ENCODE measurements at regions not wholly inside any gene's neighbourhood (a gene's known extent, or its start where the extent isn't known, plus 50 kb on each side); places are given as distances from the start of the nearest gene placed in this dataset.

DNA sequence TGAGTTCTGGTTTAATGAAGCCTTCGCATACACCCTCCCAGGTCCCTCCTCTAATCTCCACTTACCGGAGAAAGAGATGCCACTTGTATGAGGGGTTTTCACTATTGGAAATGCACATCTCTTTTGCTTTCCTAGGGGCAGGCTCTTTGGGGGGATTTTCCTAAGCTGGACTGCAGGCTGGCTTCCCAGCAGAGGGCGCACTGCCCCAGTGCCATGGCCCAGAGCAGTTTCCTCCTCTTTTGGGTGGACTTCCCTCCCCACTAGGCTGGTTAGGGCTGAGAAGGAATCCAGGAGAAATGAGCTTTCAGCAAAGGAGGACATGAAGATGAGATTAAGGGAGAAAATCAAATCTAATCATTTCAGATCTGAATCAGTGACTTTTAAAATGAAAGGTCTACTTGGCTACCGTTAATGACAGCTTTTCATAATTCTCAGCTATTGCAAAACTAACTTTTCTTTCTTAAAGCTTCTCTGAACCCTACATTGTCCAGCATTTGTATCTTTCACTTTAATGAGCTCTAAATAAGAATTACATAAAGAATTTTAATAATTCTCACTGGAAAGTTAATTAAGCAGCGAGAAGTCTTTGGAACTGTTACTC, 784.1 kb upstream of the FANCL start:
- H3K27ac ChIP-seq, result no peak overlapping the region
- H3F3A ChIP-seq (ENCODE audit: insufficient read depth), result no peaks in the 10 kb centered on the region
- 62 to 67% methylated on average over 5 of the region's 5 CpGs for WGBS, 2 experiments (ENCODE audit: low coverage in 1 of 2, low lambda C conversion rate in 2 of 2, missing lambda C conversion rate in 2 of 2)
- no peaks in the 10 kb centered on the region for H3K9me3 ChIP-seq (ENCODE audit: low read depth)
- no peak overlapping the region for H3K4me2 ChIP-seq (ENCODE audit: unreplicated experiment)
- peaks cover 25% of the 10 kb centered on the region for H3K27me3 ChIP-seq (replicated peaks; ENCODE audit: insufficient read depth)
- H3K9ac ChIP-seq, result no peak overlapping the region
- no peaks in the 10 kb centered on the region for H3K36me3 ChIP-seq (ENCODE audit: low read depth)
- no peak overlapping the region for H3K4me3 ChIP-seq
- H3K9me2 ChIP-seq (ENCODE audit: insufficient read depth), result no peaks in the 10 kb centered on the region
- no peaks in the 10 kb centered on the region for H3K4me1 ChIP-seq (ENCODE audit: insufficient read depth)
- in situ Hi-C loops (cut with MboI), result loop anchor here (25.0 kb wide), 1 partner anchor 1537 kb away; the partner anchor contains the start of gene BCL11A
- DNase-seq, result peak; percentile 42
- no peak overlapping the region for H2AFZ ChIP-seq
- TF ChIP-seq EZH2 (IDR thresholded peaks at IDR 0.05; ENCODE audit: insufficient read depth, poor library complexity, severe bottlenecking) (no peak), EZH2phosphoT487 (IDR thresholded peaks at IDR 0.05; ENCODE audit: insufficient read depth, low read depth) (no peak)
- H3K79me2 ChIP-seq (ENCODE audit: insufficient read depth), result no peaks in the 10 kb centered on the region
- no peaks in the 10 kb centered on the region for H4K20me1 ChIP-seq (ENCODE audit: insufficient read depth)

DNA sequence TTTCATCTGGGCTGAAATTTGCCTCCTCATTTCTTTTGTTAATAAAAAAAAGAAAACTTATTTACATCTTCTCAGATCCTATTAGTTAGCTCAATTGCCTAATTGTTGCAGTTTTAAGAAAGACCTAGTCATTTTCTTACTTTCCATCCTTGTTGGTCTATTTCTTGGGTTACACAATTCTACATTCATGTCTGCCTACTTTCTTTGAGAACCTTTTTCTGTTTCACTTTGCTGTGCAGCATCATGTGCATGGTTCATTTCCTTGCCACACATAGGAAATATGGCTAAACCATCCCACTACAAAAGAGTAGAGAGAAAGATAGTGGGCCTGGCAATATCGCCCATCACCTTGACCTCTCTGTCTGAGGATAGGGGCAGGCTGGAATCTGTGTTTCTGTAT, 780.7 kb upstream of the FANCL start:
- WGBS, 2 experiments (ENCODE audit: low coverage in 1 of 2, low lambda C conversion rate in 2 of 2, missing lambda C conversion rate in 2 of 2), result 35 to 38% methylated on average over 1 of the region's 1 CpG
- H3K4me2 ChIP-seq (ENCODE audit: unreplicated experiment), result no peak overlapping the region
- no peaks in the 10 kb centered on the region for H3K9me3 ChIP-seq (ENCODE audit: low read depth)
- no peak for DNase-seq
- in situ Hi-C loops (cut with MboI), result no loop called here
- no peaks in the 10 kb centered on the region for H3F3A ChIP-seq (ENCODE audit: insufficient read depth)
- TF ChIP-seq EZH2 (IDR thresholded peaks at IDR 0.05; ENCODE audit: insufficient read depth, poor library complexity, severe bottlenecking) (no peak), EZH2phosphoT487 (IDR thresholded peaks at IDR 0.05; ENCODE audit: insufficient read depth, low read depth) (no peak)
- H4K20me1 ChIP-seq (ENCODE audit: insufficient read depth), result no peaks in the 10 kb centered on the region
- peaks cover 8% of the 10 kb centered on the region for H3K27me3 ChIP-seq (replicated peaks; ENCODE audit: insufficient read depth)
- no peak overlapping the region for H3K9ac ChIP-seq
- no peak overlapping the region for H2AFZ ChIP-seq
- no peaks in the 10 kb centered on the region for H3K4me1 ChIP-seq (ENCODE audit: insufficient read depth)
- no peaks in the 10 kb centered on the region for H3K9me2 ChIP-seq (ENCODE audit: insufficient read depth)
- H3K4me3 ChIP-seq, result no peak overlapping the region
- H3K79me2 ChIP-seq (ENCODE audit: insufficient read depth), result no peaks in the 10 kb centered on the region
- H3K36me3 ChIP-seq (ENCODE audit: low read depth), result no peaks in the 10 kb centered on the region
- no peak overlapping the region for H3K27ac ChIP-seq

DNA sequence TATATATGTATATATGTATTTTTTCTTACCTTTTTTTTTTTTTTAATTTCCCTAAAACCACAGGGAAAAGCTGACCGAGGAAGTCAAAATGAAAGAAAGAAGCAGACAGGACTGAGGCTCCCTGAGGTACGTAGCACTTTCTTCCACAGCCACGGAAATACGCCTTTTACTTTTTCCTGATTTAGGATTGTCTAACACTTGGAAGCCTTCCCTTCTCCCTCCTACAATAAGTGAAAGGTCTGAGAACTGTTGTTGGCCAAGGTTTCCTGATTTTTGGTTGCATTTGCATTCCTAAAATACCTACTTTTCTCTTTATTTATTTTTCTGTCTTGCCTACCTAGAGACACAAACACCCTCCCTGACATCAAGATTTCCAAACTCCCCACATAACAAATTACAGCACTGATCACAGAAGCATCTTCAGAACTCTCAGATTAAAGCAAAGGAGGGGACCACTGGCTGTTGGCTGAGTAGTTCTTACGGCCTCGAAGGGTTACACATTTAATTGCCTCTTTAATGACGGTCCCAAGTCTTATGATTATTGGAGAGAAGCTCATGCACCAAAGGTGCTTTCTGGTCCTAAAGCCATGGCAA, 778.5 kb upstream of the FANCL start:
- TF ChIP-seq EZH2 (IDR thresholded peaks at IDR 0.05; ENCODE audit: insufficient read depth, poor library complexity, severe bottlenecking), result no peak
- no peak for TF ChIP-seq EZH2phosphoT487 (IDR thresholded peaks at IDR 0.05; ENCODE audit: insufficient read depth, low read depth)
- WGBS, 2 experiments (ENCODE audit: low coverage in 1 of 2, low lambda C conversion rate in 2 of 2, missing lambda C conversion rate in 2 of 2), result 53 to 56% methylated on average over 7 of the region's 7 CpGs
- Histone ChIP-seq H3K9me3 (ENCODE audit: low read depth) (no peaks in the 10 kb centered on the region), H2AFZ (no peak overlapping the region), H3K9ac (no peak overlapping the region), H4K20me1 (ENCODE audit: insufficient read depth) (no peaks in the 10 kb centered on the region), H3K4me2 (ENCODE audit: unreplicated experiment) (no peak overlapping the region), H3K36me3 (ENCODE audit: low read depth) (no peaks in the 10 kb centered on the region), H3K79me2 (ENCODE audit: insufficient read depth) (no peaks in the 10 kb centered on the region), H3K27ac (no peak overlapping the region), H3K27me3 (replicated peaks; ENCODE audit: insufficient read depth) (peaks cover 14% of the 10 kb centered on the region), H3K4me1 (ENCODE audit: insufficient read depth) (no peaks in the 10 kb centered on the region), H3K9me2 (ENCODE audit: insufficient read depth) (no peaks in the 10 kb centered on the region), H3F3A (ENCODE audit: insufficient read depth) (no peaks in the 10 kb centered on the region), H3K4me3 (no peak overlapping the region)
- in situ Hi-C loops (cut with MboI), result no loop called here
- DNase-seq, result no peak

DNA sequence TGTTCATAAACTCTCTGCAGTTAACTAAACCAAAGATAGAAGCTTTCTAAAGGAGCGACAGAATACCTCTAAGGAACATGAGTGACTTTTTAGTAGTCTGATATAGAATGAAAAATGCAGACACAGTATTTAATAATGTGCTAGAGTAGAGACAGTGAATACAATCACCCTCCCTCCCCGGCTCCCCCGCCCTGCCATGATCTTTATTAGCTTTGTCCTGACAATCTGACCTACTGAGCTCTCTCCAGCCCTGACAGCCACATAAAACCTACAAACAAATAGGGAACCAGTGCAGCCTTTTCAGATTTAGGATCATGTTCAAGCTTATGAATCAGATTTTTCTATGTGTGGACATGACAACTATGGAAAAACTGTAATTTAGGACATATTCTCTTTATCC, 777.6 kb upstream of the FANCL start:
- H3K27me3 ChIP-seq (replicated peaks; ENCODE audit: insufficient read depth), result peaks cover 14% of the 10 kb centered on the region
- TF ChIP-seq EZH2phosphoT487 (IDR thresholded peaks at IDR 0.05; ENCODE audit: insufficient read depth, low read depth), result no peak
- no peak for TF ChIP-seq EZH2 (IDR thresholded peaks at IDR 0.05; ENCODE audit: insufficient read depth, poor library complexity, severe bottlenecking)
- no peak overlapping the region for H2AFZ ChIP-seq
- H3K9me3 ChIP-seq (ENCODE audit: low read depth), result no peaks in the 10 kb centered on the region
- WGBS, 2 experiments (ENCODE audit: low coverage in 1 of 2, low lambda C conversion rate in 2 of 2, missing lambda C conversion rate in 2 of 2), result 66 to 82% methylated on average over 3 of the region's 3 CpGs
- in situ Hi-C loops (cut with MboI), result no loop called here
- H3K9me2 ChIP-seq (ENCODE audit: insufficient read depth), result no peaks in the 10 kb centered on the region
- DNase-seq, result no peak
- H3K36me3 ChIP-seq (ENCODE audit: low read depth), result no peaks in the 10 kb centered on the region
- no peaks in the 10 kb centered on the region for H4K20me1 ChIP-seq (ENCODE audit: insufficient read depth)
- H3K27ac ChIP-seq, result no peak overlapping the region
- no peak overlapping the region for H3K4me3 ChIP-seq
- H3K9ac ChIP-seq, result no peak overlapping the region
- H3F3A ChIP-seq (ENCODE audit: insufficient read depth), result no peaks in the 10 kb centered on the region
- no peaks in the 10 kb centered on the region for H3K79me2 ChIP-seq (ENCODE audit: insufficient read depth)
- no peaks in the 10 kb centered on the region for H3K4me1 ChIP-seq (ENCODE audit: insufficient read depth)
- no peak overlapping the region for H3K4me2 ChIP-seq (ENCODE audit: unreplicated experiment)

Data from GM23248 (cell line).